WTC11 (cell line): ENCODE measurements at regions not wholly inside any gene's neighbourhood (a gene's known extent, or its start where the extent isn't known, plus 50 kb on each side); places are given as distances from the start of the nearest gene placed in this dataset.

Experiments
- ATAC-seq: fragments of 200-7000 bp; cut with Tn5 transposase; 2 replicates; pipeline ENCODE4 v1.10.0; 2021; ENCODE audit warnings: mild to moderate bottlenecking, moderate library complexity
- CTCF ChIA-PET: fragments of 300-600 bp; sonication (Branson Sonifier 250); formaldehyde crosslinking; loops from one replicate; lab custom pipeline; 2021; ENCODE audit warnings: antibody characterized with exemption; lab: Charles Lee
- POLR2A ChIA-PET: fragments of 350-600 bp; sonication (Branson Sonifier 250); formaldehyde crosslinking; loops from one replicate; lab custom pipeline; 2021; ENCODE audit warnings: antibody characterized with exemption; lab: Charles Lee
- DNase-seq: peaks from one replicate; pipeline ENCODE4 v3.0.0; 2021; ENCODE audit warnings: low spot score
- H3K27ac Mint-ChIP-seq: 2 replicates; pipeline ENCODE4 v1.8.0; 2021; ENCODE audit warnings: mixed read lengths
- H3K27me3 Mint-ChIP-seq: 2 replicates; pipeline ENCODE4 v1.8.0; 2021; ENCODE audit warnings: low read depth, mild to moderate bottlenecking, moderate library complexity, mixed read lengths
- H3K36me3 Mint-ChIP-seq: 2 replicates; pipeline ENCODE4 v1.8.0; 2021; ENCODE audit warnings: mixed read lengths
- H3K4me1 Mint-ChIP-seq: 2 replicates; pipeline ENCODE4 v1.8.0; 2022; ENCODE audit warnings: mixed read lengths
- H3K4me3 Mint-ChIP-seq: 2 replicates; pipeline ENCODE4 v1.8.0; 2021; ENCODE audit warnings: mild to moderate bottlenecking, moderate library complexity, mixed read lengths
- H3K9me3 Mint-ChIP-seq: 2 replicates; pipeline ENCODE4 v1.8.0; 2021; ENCODE audit warnings: mixed read lengths
- ATF6 ChIP-seq: sonication (generic); formaldehyde crosslinking; IDR thresholded peaks from 2 replicates; pipeline ENCODE4 v1.8.1; 2023; ENCODE audit warnings: mild to moderate bottlenecking, missing genetic modification reagents
- CBFB ChIP-seq: sonication (generic); formaldehyde crosslinking; IDR thresholded peaks from 2 replicates; pipeline ENCODE4 v1.8.1; 2022; ENCODE audit warnings: mild to moderate bottlenecking, low read depth, missing genetic modification reagents
- CREB1 ChIP-seq: sonication (generic); formaldehyde crosslinking; IDR thresholded peaks from 2 replicates; pipeline ENCODE4 v1.8.0; 2023; ENCODE audit warnings: mild to moderate bottlenecking, missing genetic modification reagents
- CTCF ChIP-seq: fragments of 200-600 bp; IDR thresholded peaks from 2 replicates; pipeline ENCODE4 v1.8.0; 2022; ENCODE audit warnings: antibody characterized with exemption
- EMX1 ChIP-seq: fragments of 250-450 bp; sonication (Bioruptor Pico); IDR thresholded peaks from 2 replicates; pipeline ENCODE4 v1.8.0; 2021; ENCODE audit warnings: mild to moderate bottlenecking
- FOXP1 ChIP-seq: sonication (generic); formaldehyde crosslinking; IDR thresholded peaks from 2 replicates; pipeline ENCODE4 v1.8.0; 2022; ENCODE audit warnings: missing genetic modification reagents, mild to moderate bottlenecking, moderate library complexity, borderline replicate concordance
- GRHL2 ChIP-seq: fragments of 250-450 bp; sonication (Bioruptor Pico); IDR thresholded peaks from 2 replicates; pipeline ENCODE4 v1.8.0; 2022; ENCODE audit warnings: mild to moderate bottlenecking, moderate library complexity; ENCODE audit not compliant: insufficient replicate concordance, severe bottlenecking
- GTF2I ChIP-seq: fragments of 250-450 bp; sonication (Bioruptor Pico); conservative IDR thresholded peaks from 2 replicates; pipeline ENCODE4 v1.4.0; 2021; ENCODE audit warnings: mild to moderate bottlenecking
- HMGA2 ChIP-seq: fragments of 250-450 bp; sonication (Bioruptor Pico); IDR thresholded peaks from 2 replicates; pipeline ENCODE4 v1.4.0; 2021; ENCODE audit warnings: mild to moderate bottlenecking, moderate library complexity
- MLX ChIP-seq: sonication (generic); formaldehyde crosslinking; IDR thresholded peaks from 2 replicates; pipeline ENCODE4 v1.8.1; 2023; ENCODE audit warnings: mild to moderate bottlenecking, missing genetic modification reagents, moderate library complexity
- NFATC4 ChIP-seq: fragments of 250-450 bp; sonication (Bioruptor Pico); IDR thresholded peaks from 2 replicates; pipeline ENCODE4 v1.9.0; 2021; ENCODE audit warnings: mild to moderate bottlenecking
- NR1H2 ChIP-seq: sonication (generic); formaldehyde crosslinking; IDR thresholded peaks from 2 replicates; pipeline ENCODE4 v1.9.0; 2021; ENCODE audit warnings: mild to moderate bottlenecking, moderate library complexity, missing genetic modification reagents
- NR3C1 ChIP-seq: sonication (generic); formaldehyde crosslinking; conservative IDR thresholded peaks from 2 replicates; pipeline ENCODE4 v1.8.1; 2023; ENCODE audit warnings: low read depth, mild to moderate bottlenecking, missing genetic modification reagents
- SMAD3 ChIP-seq: sonication (generic); formaldehyde crosslinking; IDR thresholded peaks from 2 replicates; pipeline ENCODE4 v1.8.0; 2022; ENCODE audit warnings: missing genetic modification reagents, mild to moderate bottlenecking, borderline replicate concordance
- USF1 ChIP-seq: sonication (generic); formaldehyde crosslinking; IDR thresholded peaks from 2 replicates; pipeline ENCODE4 v1.8.0; 2022; ENCODE audit warnings: mild to moderate bottlenecking, missing genetic modification reagents
- ZMAT4 ChIP-seq: fragments of 250-450 bp; sonication (Bioruptor Pico); IDR thresholded peaks from 2 replicates; pipeline ENCODE4 v1.9.0; 2021; ENCODE audit warnings: mild to moderate bottlenecking
- ZNF121 ChIP-seq: sonication (generic); formaldehyde crosslinking; IDR thresholded peaks from 2 replicates; pipeline ENCODE4 v1.8.0; 2023; ENCODE audit warnings: missing genetic modification reagents
- ZNF317 ChIP-seq: sonication (generic); formaldehyde crosslinking; IDR thresholded peaks from 2 replicates; pipeline ENCODE4 v1.8.1; 2023; ENCODE audit warnings: low read depth, mild to moderate bottlenecking, moderate library complexity, missing genetic modification reagents, borderline replicate concordance
- TF ChIP-seq, protein P1 (sequence below): fragments of 250-450 bp; sonication (Bioruptor Pico); IDR thresholded peaks from 2 replicates; pipeline ENCODE4 v1.9.0; 2021; ENCODE audit warnings: mild to moderate bottlenecking
- TF ChIP-seq, protein P2 (sequence below): sonication (generic); formaldehyde crosslinking; IDR thresholded peaks from 2 replicates; pipeline ENCODE4 v1.8.1; 2022; ENCODE audit warnings: mild to moderate bottlenecking, missing genetic modification reagents, moderate library complexity, borderline replicate concordance

DNA sequence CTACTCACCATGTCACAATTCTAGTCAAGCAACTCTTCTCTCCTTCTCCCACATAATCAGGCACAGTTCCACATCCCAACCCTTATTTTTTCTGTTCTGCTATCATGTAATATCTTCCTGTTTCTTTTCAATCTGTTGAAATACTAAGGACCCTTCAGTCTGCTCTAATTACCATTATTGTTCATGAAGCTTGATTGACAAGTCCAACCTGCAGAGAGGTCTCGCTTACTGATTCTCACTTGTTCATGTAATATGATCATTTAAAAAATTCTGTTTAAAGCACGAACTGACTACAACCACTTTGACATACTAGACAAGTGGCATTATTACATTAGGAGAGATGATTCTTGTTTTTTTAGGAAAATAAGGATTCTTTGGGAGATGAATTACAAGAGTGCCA lies 108.6 kb upstream of the MAD2L1 start:
- no peak for TF ChIP-seq ZNF317 (CRISPR knock-in tag)
- TF ChIP-seq ATF6: no peak
- no peak for TF ChIP-seq EMX1 (CRISPR knock-in tag)
- no peak for TF ChIP-seq MLX
- TF ChIP-seq CTCF: no peak
- no peak for TF ChIP-seq FOXP1 (CRISPR knock-in tag)
- TF ChIP-seq CBFB (CRISPR knock-in tag): no peak
- TF ChIP-seq ZNF121: no peak
- TF ChIP-seq ZMAT4: no peak
- TF ChIP-seq GTF2I (CRISPR knock-in tag): no peak
- no peak for TF ChIP-seq NR1H2 (CRISPR knock-in tag)
- TF ChIP-seq, protein P1, sequence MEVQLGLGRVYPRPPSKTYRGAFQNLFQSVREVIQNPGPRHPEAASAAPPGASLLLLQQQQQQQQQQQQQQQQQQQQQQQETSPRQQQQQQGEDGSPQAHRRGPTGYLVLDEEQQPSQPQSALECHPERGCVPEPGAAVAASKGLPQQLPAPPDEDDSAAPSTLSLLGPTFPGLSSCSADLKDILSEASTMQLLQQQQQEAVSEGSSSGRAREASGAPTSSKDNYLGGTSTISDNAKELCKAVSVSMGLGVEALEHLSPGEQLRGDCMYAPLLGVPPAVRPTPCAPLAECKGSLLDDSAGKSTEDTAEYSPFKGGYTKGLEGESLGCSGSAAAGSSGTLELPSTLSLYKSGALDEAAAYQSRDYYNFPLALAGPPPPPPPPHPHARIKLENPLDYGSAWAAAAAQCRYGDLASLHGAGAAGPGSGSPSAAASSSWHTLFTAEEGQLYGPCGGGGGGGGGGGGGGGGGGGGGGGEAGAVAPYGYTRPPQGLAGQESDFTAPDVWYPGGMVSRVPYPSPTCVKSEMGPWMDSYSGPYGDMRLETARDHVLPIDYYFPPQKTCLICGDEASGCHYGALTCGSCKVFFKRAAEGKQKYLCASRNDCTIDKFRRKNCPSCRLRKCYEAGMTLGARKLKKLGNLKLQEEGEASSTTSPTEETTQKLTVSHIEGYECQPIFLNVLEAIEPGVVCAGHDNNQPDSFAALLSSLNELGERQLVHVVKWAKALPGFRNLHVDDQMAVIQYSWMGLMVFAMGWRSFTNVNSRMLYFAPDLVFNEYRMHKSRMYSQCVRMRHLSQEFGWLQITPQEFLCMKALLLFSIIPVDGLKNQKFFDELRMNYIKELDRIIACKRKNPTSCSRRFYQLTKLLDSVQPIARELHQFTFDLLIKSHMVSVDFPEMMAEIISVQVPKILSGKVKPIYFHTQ (CRISPR knock-in tag): no peak
- no peak for TF ChIP-seq GRHL2
- TF ChIP-seq, protein P2, sequence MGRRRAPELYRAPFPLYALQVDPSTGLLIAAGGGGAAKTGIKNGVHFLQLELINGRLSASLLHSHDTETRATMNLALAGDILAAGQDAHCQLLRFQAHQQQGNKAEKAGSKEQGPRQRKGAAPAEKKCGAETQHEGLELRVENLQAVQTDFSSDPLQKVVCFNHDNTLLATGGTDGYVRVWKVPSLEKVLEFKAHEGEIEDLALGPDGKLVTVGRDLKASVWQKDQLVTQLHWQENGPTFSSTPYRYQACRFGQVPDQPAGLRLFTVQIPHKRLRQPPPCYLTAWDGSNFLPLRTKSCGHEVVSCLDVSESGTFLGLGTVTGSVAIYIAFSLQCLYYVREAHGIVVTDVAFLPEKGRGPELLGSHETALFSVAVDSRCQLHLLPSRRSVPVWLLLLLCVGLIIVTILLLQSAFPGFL: no peak
- TF ChIP-seq HMGA2 (CRISPR knock-in tag): no peak
- TF ChIP-seq, all 79 proteins: peak for 0
- no peak overlapping the region for H3K27ac Mint-ChIP-seq
- H3K4me1 Mint-ChIP-seq: no peaks in the 10 kb centered on the region
- no peaks in the 10 kb centered on the region for H3K36me3 Mint-ChIP-seq
- no peak for ATAC-seq
- no peak for DNase-seq
- no peak overlapping the region for H3K4me3 Mint-ChIP-seq
- CTCF ChIA-PET: no interaction called here
- no peaks in the 10 kb centered on the region for H3K27me3 Mint-ChIP-seq
- H3K9me3 Mint-ChIP-seq: no peaks in the 10 kb centered on the region
- POLR2A ChIA-PET: no interaction called here

DNA sequence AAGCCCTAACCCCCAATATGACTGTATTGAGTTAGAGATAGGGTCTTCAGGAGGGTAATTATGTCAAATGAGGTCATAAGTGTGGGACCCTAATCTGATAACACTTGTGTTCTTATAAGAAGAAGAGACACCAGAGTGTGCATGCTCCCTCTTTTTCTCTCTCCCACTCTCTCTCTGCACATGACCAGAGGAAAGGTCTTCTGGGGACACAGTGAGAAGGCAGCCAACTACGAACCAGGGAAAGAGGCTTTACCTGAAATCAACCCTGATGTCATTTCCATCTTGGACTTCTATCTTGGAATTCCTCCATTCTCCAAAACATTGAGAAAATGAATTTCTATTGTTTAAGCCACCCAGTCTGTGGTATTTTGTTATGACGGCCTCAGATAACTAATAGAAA lies 97.2 kb upstream of the MAD2L1 start:
- ChIA-PET POLR2A (no interaction called here), CTCF (no interaction called here)
- no peaks in the 10 kb centered on the region for H3K27me3 Mint-ChIP-seq
- no peak overlapping the region for H3K4me3 Mint-ChIP-seq
- H3K27ac Mint-ChIP-seq: no peak overlapping the region
- H3K36me3 Mint-ChIP-seq: no peaks in the 10 kb centered on the region
- ATAC-seq (no peak), DNase-seq (no peak)
- no peaks in the 10 kb centered on the region for H3K9me3 Mint-ChIP-seq
- H3K4me1 Mint-ChIP-seq: peaks cover 7% of the 10 kb centered on the region
- TF ChIP-seq ZNF121: no peak
- TF ChIP-seq NR3C1 (CRISPR knock-in tag): no peak
- TF ChIP-seq USF1: no peak
- TF ChIP-seq, protein P1 (CRISPR knock-in tag): no peak
- TF ChIP-seq CREB1 (CRISPR knock-in tag): no peak
- no peak for TF ChIP-seq NFATC4 (CRISPR knock-in tag)
- no peak for TF ChIP-seq SMAD3 (CRISPR knock-in tag)
